ENCODE measurements at regions not wholly inside any gene's neighbourhood (a gene's known extent, or its start where the extent isn't known, plus 50 kb on each side); places are given as distances from the start of the nearest gene placed in this dataset.

DNA sequence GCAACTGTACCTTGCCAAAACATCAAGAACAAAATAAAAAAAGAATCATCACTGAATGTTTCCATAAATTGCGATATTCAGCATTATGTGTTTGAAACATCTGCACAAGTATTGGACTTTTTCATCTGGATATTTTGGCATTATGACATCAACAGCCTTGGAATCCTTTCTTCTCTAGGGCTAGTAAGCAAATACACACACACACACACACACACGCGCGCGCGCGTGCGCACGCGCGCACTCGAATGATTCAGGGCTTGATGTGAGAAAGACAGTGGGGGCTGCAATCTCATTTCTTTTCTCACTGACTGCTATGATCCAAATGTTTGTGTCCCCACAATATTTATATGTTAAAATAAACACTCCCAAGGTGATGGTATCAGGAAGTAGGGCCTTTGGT lies 90.0 kb upstream of the SLC38A4 start:
- DNase-seq (no peak), ATAC-seq (no peak)
- H3K27ac Mint-ChIP-seq: no peak overlapping the region
- Histone ChIP-seq H3K9me3 (ENCODE audit: control insufficient read depth, insufficient read depth, low read length) (no peaks in the 10 kb centered on the region), H3K27me3 (ENCODE audit: control insufficient read depth, insufficient read depth, low read length) (no peaks in the 10 kb centered on the region), H3K4me1 (ENCODE audit: control insufficient read depth, insufficient read depth, low read length) (no peaks in the 10 kb centered on the region), H3K27ac (ENCODE audit: low read length) (no peak overlapping the region), H3K36me3 (ENCODE audit: control insufficient read depth, insufficient read depth, low read length) (no peaks in the 10 kb centered on the region), H3K4me3 (ENCODE audit: low read length) (no peak overlapping the region)
- intact Hi-C loops (cut with micrococcal nuclease): no loop called here
- TF ChIP-seq CTCF (IDR thresholded peaks at IDR 0.05): no peak
- H3K4me3 Mint-ChIP-seq: no peak overlapping the region
- H3K27me3 Mint-ChIP-seq (ENCODE audit: low read depth in 2 of 2): peaks cover 21 to 28% of the 10 kb centered on the region in 2 donors
- 100% methylated on average over 1 of the region's 12 CpGs for WGBS (ENCODE audit: insufficient coverage)
- no peaks in the 10 kb centered on the region for H3K4me1 Mint-ChIP-seq
- H3K9me3 Mint-ChIP-seq: peaks cover 3 to 6% of the 10 kb centered on the region in 2 donors
- H3K36me3 Mint-ChIP-seq: peaks cover 13% of the 10 kb centered on the region

- Mint-ChIP-seq H3K4me3 (no peak overlapping the region), H3K36me3 (peaks cover 2% of the 10 kb centered on the region), H3K9me3 (no peaks in the 10 kb centered on the region), H3K4me1 (no peaks in the 10 kb centered on the region), H3K27me3 (ENCODE audit: low read depth in 2 of 2) (peaks cover 13 to 18% of the 10 kb centered on the region in 2 donors), H3K27ac (no peak overlapping the region)
- intact Hi-C loops (cut with micrococcal nuclease): no loop called here
- DNase-seq (no peak), ATAC-seq (no peak)
- no peak overlapping the region for H3K4me3 ChIP-seq (ENCODE audit: low read length)
- no peaks in the 10 kb centered on the region for H3K36me3 ChIP-seq (ENCODE audit: control insufficient read depth, insufficient read depth, low read length)
- H3K4me1 ChIP-seq (ENCODE audit: control insufficient read depth, insufficient read depth, low read length): no peaks in the 10 kb centered on the region
- H3K27me3 ChIP-seq (ENCODE audit: control insufficient read depth, insufficient read depth, low read length): no peaks in the 10 kb centered on the region
- no peaks in the 10 kb centered on the region for H3K9me3 ChIP-seq (ENCODE audit: control insufficient read depth, insufficient read depth, low read length)
- no peak overlapping the region for H3K27ac ChIP-seq (ENCODE audit: low read length)
- TF ChIP-seq CTCF (IDR thresholded peaks at IDR 0.05): no peak
- WGBS (ENCODE audit: insufficient coverage): 96% methylated on average over 1 of the region's 1 CpG
Observed at GRCh38 chr12:46916796-46917419, 91.1 kb upstream of the SLC38A4 start.

GRCh38 chr12:46917821-46918220 lies 92.0 kb upstream of the SLC38A4 start:
- no peak for ATAC-seq
- WGBS (ENCODE audit: insufficient coverage): 70% methylated on average over 4 of the region's 4 CpGs
- H3K36me3 Mint-ChIP-seq: no peaks in the 10 kb centered on the region
- TF ChIP-seq CTCF (IDR thresholded peaks at IDR 0.05): no peak
- H3K4me3 Mint-ChIP-seq: no peak overlapping the region
- H3K27ac ChIP-seq (ENCODE audit: low read length): no peak overlapping the region
- no peaks in the 10 kb centered on the region for H3K36me3 ChIP-seq (ENCODE audit: control insufficient read depth, insufficient read depth, low read length)
- no peak for DNase-seq
- intact Hi-C loops (cut with micrococcal nuclease): no loop called here
- no peaks in the 10 kb centered on the region for H3K27me3 ChIP-seq (ENCODE audit: control insufficient read depth, insufficient read depth, low read length)
- H3K27me3 Mint-ChIP-seq (ENCODE audit: low read depth in 2 of 2): peaks cover 6 to 8% of the 10 kb centered on the region in 2 donors
- no peaks in the 10 kb centered on the region for H3K4me1 ChIP-seq (ENCODE audit: control insufficient read depth, insufficient read depth, low read length)
- no peaks in the 10 kb centered on the region for H3K9me3 ChIP-seq (ENCODE audit: control insufficient read depth, insufficient read depth, low read length)
- no peak overlapping the region for H3K27ac Mint-ChIP-seq
- no peaks in the 10 kb centered on the region for H3K4me1 Mint-ChIP-seq
- no peaks in the 10 kb centered on the region for H3K9me3 Mint-ChIP-seq
- H3K4me3 ChIP-seq (ENCODE audit: low read length): no peak overlapping the region

DNA sequence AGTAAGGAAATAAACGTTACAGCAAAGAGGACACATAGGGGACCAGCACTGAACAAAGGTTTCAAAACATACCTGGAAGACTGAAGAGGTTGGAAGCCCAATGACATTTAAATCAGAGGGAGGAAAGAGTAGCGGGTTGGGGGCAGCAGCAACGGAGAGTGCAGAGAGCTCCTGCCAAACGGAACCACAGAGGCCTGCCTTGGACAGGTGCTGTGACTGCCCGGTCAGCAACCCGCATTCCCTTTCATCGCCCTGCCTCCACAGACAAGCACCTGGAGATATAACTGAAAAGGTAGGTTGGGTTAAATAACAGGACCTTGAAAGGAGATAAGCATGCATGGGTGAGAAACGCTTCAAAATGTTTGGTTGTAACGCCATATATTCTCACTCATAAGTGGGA lies 92.8 kb upstream of the SLC38A4 start:
- no peak overlapping the region for H3K27ac Mint-ChIP-seq
- H3K36me3 ChIP-seq (ENCODE audit: control insufficient read depth, insufficient read depth, low read length): no peaks in the 10 kb centered on the region
- no peaks in the 10 kb centered on the region for H3K4me1 ChIP-seq (ENCODE audit: control insufficient read depth, insufficient read depth, low read length)
- DNase-seq: no peak
- H3K36me3 Mint-ChIP-seq: no peaks in the 10 kb centered on the region
- H3K27me3 ChIP-seq (ENCODE audit: control insufficient read depth, insufficient read depth, low read length): no peaks in the 10 kb centered on the region
- ATAC-seq: no peak
- WGBS (ENCODE audit: insufficient coverage): 94% methylated on average over 9 of the region's 9 CpGs
- H3K9me3 Mint-ChIP-seq: no peaks in the 10 kb centered on the region
- TF ChIP-seq CTCF (IDR thresholded peaks at IDR 0.05): no peak
- no peaks in the 10 kb centered on the region for H3K9me3 ChIP-seq (ENCODE audit: control insufficient read depth, insufficient read depth, low read length)
- H3K27ac ChIP-seq (ENCODE audit: low read length): no peak overlapping the region
- H3K4me1 Mint-ChIP-seq: no peaks in the 10 kb centered on the region
- H3K4me3 Mint-ChIP-seq: no peak overlapping the region
- intact Hi-C loops (cut with micrococcal nuclease): no loop called here
- H3K4me3 ChIP-seq (ENCODE audit: low read length): no peak overlapping the region
- peaks cover 6% of the 10 kb centered on the region in 2 donors for H3K27me3 Mint-ChIP-seq (ENCODE audit: low read depth in 2 of 2)

Measured in natural killer cell (primary cell).